Stimulated activated CD4-positive, alpha-beta T cell treated with anti-CD3 and anti-CD28 coated beads, Interleukin-4, amount 100 ng/mL, for 48 hours (primary cell): ENCODE measurements at regions not wholly inside any gene's neighbourhood (a gene's known extent, or its start where the extent isn't known, plus 50 kb on each side); places are given as distances from the start of the nearest gene placed in this dataset.

Experiments
- DNase-seq, 2 donors: peaks; one replicate each; pipeline ENCODE4 v3.0.0-alpha.2; 2020; ENCODE audit warnings: low read depth in 2 of 2

DNA sequence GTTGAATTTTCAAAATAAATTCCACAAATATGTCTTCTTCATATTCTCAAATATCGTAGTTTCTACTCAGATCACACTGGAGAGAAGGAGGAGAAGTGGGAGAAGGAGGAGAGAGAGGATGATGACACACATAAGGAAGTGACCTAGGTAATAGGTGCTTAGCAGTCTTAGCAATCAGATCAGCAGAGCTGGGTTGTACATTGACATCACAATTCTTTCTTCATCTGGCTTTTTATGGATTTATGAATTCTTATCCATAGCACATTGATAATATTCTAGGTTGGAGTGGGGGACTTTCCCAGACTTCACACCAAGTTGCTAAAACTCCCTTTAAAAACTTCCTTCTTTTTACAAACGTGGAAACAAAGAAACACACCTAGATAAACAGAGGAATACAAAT, 86.9 kb downstream of the FGF9 start:
- no peak for DNase-seq

DNA sequence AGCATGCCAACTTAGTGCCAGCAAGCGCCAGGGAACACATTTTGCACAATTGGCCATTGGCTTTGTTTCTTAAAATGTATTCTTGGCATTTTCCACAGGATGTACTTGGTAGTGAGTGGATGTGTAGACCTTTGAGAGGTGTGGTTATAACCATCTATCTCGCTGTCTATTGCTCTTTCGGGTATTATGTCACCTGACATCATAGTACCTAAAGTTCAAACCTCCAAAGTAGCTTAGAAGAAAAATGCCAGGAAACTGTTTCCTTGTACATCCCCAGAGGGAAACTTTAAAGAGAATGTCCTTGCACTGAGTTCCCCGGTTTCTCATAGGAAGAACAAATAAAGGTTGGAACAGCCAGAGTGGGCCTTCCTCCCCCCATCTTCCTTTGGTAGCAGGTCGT, 87.6 kb downstream of the FGF9 start:
- no peak for DNase-seq

DNA sequence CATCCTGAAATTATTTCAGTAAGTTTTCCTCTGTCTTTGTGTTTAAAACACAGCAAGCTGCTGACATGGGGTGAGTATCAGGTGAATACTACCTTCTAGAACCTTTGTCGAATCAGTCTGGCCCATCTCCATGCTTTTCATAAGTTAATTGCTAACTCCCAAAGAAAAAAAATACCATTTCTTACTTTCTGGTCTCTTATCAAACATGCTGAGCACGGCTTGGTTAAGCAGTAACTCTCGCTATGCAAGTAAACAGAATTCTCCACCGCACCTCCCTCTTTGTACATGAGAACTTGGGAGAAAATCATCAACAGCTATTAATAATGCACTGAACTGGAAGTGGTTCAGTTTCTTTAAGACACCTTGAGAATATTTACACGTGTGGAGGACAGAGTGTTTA, 88.6 kb downstream of the FGF9 start:
- no peak for DNase-seq

DNA sequence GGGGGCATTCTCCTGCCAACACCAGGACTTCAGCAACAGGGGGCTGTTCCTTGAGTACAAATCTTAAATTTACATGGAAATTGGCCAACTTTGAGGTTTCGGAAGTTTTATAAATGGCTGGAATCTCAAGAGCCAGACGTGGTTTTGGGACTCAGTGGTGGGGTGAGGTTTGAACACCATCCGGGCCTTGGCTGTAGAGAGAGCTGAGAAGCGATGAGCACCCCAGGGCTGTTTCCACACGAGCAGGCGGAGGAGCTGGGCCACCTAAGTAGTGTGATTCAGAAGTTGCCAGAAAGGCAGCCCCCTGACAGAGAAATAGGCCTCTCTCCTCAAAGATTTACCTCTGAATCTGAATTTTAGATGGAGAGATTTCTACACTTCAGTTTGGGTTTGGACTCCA, 89.0 kb downstream of the FGF9 start:
- no peak for DNase-seq

DNA sequence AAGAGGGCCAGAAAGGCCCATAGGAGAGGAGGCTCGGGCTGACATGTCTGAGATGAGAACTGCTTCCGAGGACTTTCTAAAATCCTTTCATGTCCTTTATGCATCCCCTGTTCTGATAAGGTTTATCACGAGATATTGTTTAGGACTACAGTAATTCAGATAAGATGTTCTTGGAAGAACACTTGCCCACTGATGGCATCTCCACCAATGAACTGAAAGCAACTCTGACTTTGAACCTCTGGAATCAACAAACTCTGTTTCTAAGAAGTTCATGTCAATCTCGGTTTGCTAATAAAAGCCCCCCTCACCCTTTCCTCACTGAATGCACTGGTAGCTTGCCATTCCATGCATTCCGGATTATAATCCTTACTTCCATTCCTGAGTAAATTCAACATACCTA, 90.9 kb downstream of the FGF9 start:
- DNase-seq, result no peak

DNA sequence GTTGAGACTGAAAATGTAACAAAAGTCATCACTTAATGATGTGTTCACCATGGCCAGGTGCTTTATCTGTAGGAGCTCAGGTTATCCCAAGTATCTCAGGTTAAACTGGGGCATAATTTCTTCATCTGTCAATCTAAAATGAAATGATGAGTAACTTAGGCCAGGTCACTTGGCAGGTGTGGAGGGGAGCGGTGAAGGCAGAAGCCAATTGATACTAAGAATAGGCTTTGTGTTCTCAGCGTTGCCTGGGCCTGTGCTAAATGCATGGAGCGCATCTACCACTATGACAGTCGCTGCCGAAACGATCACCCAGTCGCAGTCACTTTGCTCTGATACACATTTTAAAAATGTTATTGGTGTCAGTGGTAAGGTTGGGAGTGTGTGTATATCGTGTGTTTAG, 91.6 kb downstream of the FGF9 start:
- no peak for DNase-seq

DNA sequence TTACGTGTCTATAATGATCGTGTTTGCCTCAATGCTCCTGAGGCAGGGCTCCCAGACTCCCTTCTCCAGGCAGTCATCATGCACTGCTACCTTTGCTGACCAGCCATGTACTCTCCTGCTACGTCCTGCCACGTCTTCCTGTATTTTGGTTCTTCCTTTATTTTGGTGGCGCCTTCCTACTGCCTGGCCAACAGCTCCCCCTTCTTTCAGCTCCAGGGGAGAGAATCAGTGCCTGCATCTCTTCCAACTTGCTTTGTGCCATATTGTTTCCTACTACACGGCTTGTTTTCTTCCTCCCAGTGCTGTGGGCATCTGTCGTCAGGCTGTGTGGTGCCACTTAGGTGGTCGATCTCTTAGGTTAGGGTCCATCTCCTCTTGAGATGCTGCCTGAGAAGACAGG, 96.2 kb downstream of the FGF9 start:
- DNase-seq, result no peak

DNA sequence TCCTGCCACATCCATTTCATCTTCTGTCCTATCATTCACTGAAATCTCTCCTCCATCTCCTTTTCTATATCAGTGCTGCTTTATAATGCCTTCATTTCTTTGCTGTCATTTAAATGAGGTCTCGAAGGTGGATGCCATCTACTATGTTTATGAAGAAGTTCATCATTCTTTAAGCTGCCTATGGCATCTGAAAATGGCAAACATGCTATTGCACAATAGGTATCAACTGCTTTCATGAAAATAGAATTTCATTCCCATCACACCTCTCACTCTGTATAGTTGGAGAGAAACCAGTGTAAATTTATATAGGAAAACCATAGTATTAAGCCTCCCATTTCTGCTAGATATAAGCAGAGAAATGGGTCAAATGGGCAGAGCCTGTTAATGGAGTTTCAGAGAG, 100.2 kb downstream of the FGF9 start:
- DNase-seq, result no peak

DNA sequence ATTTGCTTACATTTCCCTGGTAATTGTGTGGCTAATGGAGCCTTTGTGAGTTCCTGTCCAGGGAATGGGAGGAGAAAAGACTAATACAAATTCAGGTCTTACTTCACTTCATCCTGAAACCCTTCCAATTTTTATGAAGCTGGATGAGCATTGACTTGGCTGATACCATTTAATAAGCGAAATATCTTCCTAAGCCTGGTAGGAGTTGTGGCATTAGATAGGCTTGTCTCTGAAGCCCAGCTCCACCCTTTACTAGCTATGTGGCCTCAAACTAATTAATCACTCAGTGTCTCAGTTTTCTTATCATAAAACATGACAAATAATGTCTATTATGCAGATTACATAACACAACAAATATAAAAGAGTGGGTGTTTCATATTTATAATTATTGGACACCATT, 106.3 kb downstream of the FGF9 start:
- no peak for DNase-seq

DNA sequence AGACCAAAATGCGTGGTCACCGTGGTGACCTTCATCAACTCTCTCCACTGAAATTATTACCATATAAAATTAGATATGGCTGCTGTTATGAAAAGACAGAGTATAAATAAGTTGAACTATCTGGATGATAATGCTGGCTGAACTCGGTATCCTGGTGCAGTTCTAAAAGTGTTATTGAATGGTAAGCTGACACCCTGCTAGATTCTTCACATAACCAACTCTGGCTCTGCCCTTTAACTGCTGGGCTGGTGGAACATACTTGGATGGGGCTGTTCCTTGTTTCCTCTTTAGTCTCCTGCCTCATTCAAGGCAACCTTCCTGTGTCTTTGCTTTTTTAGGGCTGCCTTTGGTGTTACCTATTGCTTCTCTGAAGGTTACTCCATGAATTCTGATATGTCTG, 106.9 kb downstream of the FGF9 start:
- no peak for DNase-seq

DNA sequence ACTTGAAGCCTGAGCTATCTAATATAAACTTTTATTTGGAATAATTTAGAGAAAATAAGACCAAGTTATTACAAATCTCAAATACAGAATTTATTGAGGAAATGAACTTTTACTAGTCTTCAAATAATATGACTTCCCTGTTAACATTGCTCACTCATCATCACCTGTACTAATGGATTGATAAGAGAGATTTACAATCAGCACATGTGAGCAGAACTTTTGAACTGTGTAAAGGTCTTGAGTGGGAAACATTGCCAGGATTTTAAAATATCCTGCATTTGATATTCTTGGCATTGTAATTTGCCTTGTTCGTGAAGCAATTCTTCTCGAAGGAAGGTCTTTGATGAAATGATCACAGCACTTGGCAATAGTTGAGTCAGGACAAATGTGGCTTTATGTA, 111.9 kb downstream of the FGF9 start:
- DNase-seq, result no peak

DNA sequence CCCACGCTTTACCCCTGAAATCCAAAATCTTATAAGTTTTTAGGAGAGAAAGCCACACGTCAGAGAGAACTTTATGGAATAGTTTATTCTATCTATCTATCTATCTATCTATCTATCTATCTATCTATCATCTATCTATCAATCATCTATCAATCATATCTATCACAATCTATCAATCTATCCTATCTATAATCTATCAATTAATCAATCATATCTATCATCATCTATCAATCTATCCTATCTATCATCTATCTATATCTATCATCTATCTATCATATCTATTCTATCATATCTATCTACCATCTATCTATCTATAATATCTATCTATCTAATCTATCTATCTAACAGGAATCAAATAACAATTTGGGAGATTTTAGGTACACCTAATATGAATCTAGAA, 115.1 kb downstream of the FGF9 start:
- no peak for DNase-seq

DNA sequence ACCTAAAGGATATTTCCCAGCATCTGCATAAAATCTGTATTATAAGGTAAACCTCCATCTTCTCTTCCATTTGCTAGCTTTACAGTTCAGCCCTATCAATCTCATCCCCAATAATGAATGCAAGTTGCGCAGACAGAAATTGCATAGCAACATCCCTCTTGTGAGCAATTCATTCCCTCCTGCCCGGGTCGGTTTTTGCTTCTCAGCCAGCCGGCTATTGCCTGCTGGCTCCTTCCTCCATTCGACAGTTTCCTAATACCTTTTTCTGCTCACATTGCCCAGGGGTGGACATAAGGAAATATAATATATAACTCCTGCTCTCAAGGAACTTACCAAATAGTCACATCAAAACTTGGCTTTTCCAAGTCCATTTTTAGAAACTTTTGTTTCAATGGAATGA, 125.2 kb downstream of the FGF9 start:
- DNase-seq, result no peak

DNA sequence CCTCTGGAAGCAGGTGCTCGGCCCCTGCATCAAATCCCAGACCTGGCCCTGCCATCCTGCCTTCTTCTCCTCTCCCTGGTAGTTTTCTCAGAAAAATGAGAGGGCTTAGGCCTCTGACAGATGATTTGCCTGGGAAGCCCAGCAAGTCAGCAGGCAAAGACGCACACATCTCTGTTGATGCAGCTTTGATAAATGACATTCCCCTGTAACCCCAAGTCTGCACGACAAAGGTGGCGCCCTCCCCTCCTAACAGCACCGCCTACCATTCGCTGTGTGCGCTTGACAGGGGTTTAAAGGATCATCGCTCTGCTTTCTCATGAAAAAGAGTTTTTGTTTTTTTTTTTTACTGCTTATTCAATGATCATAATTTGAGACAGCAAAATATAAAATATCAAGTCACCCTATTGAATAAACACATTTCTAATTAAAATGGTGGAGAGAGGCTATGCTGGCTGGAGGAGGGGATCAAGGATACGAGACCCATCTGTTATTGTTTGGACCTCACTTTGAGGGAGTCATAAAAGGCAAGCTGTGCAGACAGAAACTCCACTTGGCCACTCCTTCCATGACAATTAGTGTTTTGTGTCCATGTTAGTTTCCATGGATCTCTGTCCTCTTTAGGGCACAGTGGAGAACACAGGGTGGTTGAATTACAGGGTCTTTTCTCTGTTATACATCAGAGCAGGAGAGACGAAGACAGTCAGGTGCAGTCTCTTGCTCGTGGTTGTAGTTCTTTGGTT, 126.1 kb downstream of the FGF9 start:
- DNase-seq, result no peak

DNA sequence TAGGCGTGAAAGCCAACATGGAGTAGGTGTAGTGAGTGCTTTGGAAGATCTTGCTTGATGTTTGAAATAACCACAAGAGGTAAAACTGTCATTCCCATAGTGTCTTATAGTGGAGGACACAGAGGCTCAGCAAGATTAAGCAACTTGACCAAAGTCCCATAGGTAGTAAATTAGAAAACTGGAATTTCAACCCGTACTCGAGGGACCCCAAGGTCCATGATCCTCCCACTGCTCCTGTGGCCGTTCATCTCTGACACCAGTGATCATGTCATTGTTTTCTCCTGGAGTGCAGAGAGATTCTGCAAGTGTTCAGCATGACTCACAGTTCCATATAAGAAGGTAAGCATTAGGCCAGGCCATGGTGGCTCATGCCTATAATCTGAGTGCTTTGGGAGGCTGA, 126.9 kb downstream of the FGF9 start:
- no peak for DNase-seq

DNA sequence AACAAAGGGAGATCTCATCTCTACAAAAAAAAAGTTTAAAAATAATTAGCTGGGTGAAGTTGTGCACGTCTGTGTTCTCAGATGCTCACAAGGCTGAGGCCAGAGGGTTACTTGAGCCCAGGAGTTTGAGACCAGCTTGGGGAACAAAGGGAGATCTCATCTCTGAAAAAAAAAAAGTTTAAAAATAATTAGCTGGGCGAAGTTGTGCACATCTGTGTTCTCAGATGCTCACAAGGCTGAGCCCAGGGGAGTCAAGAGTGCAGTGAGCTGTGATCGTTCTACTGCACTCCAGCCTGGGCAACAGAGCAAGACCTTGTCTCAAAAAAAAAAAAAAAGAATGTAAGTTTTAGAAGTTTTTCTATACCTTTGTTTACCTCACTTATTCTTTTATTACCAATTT, 127.3 kb downstream of the FGF9 start:
- no peak for DNase-seq

DNA sequence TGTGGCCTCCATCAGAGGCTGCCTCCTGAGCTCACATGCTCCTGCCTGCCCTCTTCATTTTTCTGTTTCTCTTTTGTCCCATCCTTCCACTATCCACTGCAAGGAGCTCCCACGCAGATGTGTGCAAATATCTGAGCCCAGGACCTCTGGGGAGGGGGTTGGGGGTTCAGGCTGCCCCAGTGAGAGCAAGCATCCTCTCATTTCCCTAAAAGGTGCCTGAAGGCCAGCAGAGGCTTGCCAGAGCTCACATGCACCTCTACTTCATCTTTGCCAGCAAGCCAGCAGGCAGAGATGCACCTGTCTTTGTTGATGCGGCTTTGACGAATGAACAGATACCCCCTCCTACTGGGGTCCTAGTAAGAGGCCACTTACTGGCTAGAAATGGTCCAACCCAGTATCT, 128.8 kb downstream of the FGF9 start:
- DNase-seq, result no peak

DNA sequence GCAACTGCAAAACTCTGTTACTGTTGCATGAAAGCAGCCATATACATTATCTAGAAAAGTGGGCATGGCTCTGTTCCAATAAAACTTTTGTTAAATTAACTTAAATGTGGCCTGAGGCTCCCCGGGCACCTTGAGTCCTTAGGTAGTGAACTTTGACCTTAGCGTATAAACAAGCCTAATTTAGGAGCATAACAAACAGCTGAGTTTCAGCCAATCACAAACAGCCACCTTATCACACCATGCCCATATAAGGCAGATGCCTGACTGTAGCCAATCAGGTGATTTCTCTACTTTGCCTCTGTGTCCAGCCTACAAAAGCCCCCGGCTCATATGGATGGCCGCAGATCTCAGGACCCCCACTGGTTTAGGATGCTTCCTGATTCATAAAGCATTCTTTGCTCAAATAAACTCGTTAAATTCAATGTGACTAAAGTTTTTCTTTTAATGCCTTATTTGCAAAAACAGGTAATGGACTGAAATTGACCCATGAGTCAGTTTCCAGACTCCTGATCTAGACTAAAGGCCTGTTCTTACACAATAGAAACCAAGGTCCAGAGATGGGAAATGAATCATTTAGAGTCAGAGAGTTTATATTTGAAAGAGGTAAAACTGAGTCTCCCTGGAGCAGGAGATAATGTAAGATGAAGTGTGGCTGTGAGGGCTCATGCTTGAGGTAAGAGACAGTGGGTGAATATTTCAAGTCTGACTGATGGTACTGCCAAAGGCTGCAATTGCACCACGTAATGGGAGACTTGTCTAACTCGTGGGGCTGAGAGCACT, 130.2 kb downstream of the FGF9 start:
- DNase-seq, result no peak

DNA sequence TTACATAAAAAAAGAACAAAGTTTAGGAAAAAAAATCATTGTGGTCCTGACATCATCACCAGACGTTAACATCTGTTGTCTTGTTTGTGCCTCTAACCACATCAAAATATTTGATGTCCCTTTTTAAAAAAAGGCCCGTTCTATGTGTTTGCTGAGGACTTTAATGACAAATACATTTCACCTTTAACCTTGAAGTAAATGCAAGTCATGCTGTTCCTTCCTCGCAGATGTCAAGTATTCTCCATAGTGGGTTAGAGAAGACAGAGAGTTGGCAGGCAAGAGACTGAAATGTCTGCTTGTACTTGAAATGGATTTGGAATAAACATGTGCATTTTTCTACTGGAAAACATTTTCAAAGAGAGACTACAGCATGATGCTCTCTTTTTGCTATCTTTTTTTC, 134.9 kb downstream of the FGF9 start:
- no peak for DNase-seq

DNA sequence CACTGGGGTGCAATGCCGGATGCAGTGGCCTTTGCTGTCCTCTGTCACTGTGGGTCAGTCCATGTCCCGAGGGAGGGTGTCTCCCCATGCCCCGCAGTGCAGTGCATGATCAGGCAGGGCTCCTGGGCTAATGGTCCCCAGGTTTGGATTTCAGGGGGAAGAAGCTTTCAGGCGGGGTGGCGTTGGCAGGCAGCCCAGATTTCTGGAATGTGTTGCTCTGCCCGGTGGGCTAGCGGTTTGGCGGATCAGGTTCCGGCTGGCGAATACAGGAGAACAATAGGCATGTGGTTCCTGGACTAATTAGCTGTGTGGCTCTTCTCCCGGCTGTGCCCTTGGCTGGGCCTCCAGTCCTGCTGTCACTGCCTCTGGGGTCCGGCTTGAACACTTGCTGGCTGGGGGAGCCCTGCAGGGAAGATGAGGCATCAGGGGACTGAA, 141.3 kb downstream of the FGF9 start:
- DNase-seq, result no peak

DNA sequence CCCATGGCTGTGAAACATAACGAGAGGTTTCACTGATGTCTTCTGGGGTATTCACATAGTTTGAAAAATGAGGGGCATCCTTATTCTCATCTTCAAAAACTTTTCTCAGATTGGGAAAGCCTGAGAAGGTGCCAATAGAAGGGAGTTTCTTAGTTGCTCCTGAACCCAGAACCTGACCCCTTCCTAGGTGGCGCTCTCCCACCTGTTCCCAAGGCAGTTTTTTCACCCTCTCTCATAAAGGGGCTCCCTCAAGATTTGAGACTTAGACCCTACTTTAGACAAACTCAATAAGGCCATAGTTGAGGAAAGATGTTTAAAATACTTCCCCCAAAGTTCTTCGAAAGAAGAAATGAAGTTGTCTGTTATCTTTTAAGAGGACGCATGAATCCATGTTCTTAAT, 142.2 kb downstream of the FGF9 start:
- no peak for DNase-seq

DNA sequence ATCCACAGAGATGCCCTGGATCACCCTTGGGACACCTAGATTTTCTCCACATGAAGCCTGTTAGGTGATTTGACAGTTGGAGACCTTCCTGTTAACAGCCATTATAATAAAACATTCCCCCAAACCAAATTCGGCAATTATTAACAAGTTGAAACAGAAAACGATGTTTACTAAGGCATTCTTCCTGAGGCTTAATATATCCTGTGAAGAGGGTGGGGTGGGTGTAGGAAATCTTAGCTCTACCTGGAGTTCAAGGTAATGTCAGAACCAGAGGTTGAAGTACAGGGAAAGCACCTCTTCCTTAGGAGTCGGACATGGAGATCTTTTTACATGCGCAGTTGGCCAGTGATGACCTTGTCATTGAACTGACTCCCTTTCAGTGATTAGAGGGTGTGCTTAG, 143.0 kb downstream of the FGF9 start:
- no peak for DNase-seq

DNA sequence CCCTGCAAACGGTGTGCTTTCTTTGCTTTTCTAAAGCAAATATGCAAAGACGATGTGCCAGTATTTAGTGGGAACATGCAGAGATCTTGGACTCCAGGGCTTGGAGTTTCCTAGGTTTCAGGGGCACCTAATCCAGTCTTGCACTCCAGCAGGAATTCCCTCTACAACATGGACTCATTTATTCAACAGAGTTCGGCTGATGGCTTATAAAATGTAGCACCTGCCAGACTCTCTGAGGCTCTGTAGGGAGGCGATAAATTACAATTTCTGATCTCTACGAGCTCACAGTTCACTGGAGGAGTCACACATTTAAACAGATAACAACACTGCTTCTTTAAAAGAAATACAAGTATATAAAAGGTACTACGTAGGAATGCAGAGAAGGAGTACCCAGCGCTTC, 143.7 kb downstream of the FGF9 start:
- no peak for DNase-seq

DNA sequence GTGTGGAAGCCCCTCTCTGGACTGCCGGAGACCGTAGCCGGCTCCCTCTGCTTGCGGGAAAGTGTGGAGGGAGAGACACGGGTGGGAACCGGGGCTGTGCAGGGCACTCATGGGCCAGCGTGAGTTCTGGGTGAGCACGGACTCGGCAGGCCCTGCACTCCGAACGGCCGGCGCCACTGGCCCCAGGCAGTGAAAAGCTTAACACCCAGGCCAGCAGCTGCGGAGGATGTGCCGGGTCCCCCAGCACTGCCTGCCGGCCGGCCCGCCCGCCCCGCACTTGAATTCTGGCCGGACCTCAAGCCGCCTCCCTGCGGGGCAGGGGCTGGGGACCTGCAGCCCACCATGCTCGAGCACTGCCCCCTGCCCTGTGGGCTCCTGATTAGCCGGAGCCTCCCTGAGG, 147.0 kb downstream of the FGF9 start:
- DNase-seq, result no peak
